ENCODE measurements at regions not wholly inside any gene's neighbourhood (a gene's known extent, or its start where the extent isn't known, plus 50 kb on each side); places are given as distances from the start of the nearest gene placed in this dataset.

DNA sequence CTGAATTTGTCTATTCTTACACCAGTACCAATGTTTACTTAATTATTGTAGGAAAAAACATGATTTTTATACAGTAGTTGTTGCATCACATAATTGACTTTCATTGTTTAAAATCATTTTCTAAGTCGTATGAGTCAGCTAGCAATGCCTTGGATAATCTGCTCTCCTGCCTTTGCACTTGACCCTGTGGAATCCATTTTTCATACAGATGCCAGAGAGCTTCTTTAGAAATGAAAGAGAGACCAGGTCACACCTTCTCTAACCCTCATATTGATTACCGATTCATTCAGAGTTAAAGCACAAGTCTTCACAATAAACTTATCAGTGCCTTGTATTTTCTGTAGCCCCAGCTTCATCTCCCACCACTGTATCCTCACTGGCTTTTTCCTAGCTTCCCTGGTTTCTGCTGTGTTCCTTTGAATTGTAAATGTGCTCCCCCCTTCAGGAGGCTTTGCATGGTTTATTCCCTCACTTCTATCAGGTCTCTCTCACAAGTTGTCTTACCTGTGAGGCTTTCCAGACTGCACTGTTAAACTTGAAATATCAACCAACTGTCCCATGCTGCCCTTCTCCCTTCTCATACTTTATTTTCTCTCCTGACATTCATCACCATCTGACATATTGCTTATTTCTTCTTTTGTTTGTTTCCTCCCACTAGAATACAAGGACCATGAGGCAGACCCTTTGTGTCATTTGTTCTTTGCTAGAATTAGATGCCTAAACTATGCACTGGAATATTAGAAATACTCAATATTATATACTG is 662.0 kb upstream of the GBE1 start:
- no peak overlapping the region for H3K9ac ChIP-seq (ENCODE audit: insufficient read length)
- no peak overlapping the region for H3K4me3 ChIP-seq
- no peak for DNase-seq (ENCODE audit: low read depth, low spot score)
- H3K9me3 ChIP-seq (ENCODE audit: low read depth, low read length): no peaks in the 10 kb centered on the region
- TF ChIP-seq FOXP2 (optimal IDR thresholded peaks at IDR 0.05; ENCODE audit: control extremely low read depth, extremely low read length, insufficient read depth) (no peak), EZH2 (IDR thresholded peaks at IDR 0.05) (no peak), POLR2AphosphoS5 (IDR thresholded peaks at IDR 0.05; ENCODE audit: borderline replicate concordance, low read depth, low read length) (no peak)
- no peaks in the 10 kb centered on the region for H3K36me3 ChIP-seq (ENCODE audit: insufficient read depth, low read length)
- no peak overlapping the region for H3K27ac ChIP-seq

DNA sequence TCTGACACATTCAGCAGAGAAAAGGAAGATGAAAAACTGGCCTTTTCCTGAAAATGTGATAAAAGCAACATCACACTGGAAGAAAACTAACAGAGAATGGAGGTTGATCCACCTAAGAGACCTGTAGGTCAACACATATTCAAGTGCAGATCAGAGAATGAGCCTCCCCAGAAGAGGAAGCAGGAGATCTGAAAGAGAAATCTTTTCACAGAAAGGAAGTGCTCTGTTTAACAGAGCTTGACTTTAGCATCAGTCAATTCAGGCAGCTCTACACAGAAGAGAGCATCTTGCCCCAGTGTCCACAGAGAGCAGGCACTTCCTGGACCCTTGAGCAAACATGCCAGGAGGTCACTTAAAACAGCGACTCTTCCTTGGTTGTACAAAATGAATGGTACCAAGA is 655.4 kb upstream of the GBE1 start:
- no peak overlapping the region for H3K27ac ChIP-seq
- no peak for DNase-seq (ENCODE audit: low read depth, low spot score)
- H3K36me3 ChIP-seq (ENCODE audit: insufficient read depth, low read length): no peaks in the 10 kb centered on the region
- H3K9ac ChIP-seq (ENCODE audit: insufficient read length): no peak overlapping the region
- H3K4me3 ChIP-seq: no peak overlapping the region
- TF ChIP-seq FOXP2 (optimal IDR thresholded peaks at IDR 0.05; ENCODE audit: control extremely low read depth, extremely low read length, insufficient read depth) (no peak), POLR2AphosphoS5 (IDR thresholded peaks at IDR 0.05; ENCODE audit: borderline replicate concordance, low read depth, low read length) (no peak), EZH2 (IDR thresholded peaks at IDR 0.05) (no peak)
- no peaks in the 10 kb centered on the region for H3K9me3 ChIP-seq (ENCODE audit: low read depth, low read length)

GRCh38 chr3:82416349-82416748 is 654.9 kb upstream of the GBE1 start:
- no peak overlapping the region for H3K27ac ChIP-seq
- H3K36me3 ChIP-seq (ENCODE audit: insufficient read depth, low read length): no peaks in the 10 kb centered on the region
- DNase-seq (ENCODE audit: low read depth, low spot score): no peak
- H3K4me3 ChIP-seq: no peak overlapping the region
- H3K9me3 ChIP-seq (ENCODE audit: low read depth, low read length): no peaks in the 10 kb centered on the region
- no peak overlapping the region for H3K9ac ChIP-seq (ENCODE audit: insufficient read length)
- TF ChIP-seq POLR2AphosphoS5 (IDR thresholded peaks at IDR 0.05; ENCODE audit: borderline replicate concordance, low read depth, low read length) (no peak), EZH2 (IDR thresholded peaks at IDR 0.05) (no peak), FOXP2 (optimal IDR thresholded peaks at IDR 0.05; ENCODE audit: control extremely low read depth, extremely low read length, insufficient read depth) (no peak)

DNA sequence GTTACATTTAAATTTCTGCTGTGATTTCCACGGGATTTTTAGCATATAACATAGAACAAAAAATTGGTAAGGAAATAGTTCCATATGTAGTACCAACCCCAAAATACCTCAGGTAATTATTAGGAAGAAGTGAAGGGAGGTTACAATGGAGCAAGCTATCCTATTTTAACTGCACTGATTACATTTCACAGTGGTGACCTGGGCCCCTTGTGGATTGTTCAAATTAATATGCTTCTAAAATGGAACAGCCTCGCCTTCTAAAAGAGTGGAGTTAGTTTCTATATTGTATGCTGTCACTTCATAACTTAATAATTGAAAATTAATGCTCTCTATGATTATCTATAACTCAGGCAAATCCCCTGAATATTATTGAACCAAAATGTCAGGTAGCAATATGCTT is 651.7 kb upstream of the GBE1 start:
- no peak overlapping the region for H3K4me3 ChIP-seq
- TF ChIP-seq POLR2AphosphoS5 (IDR thresholded peaks at IDR 0.05; ENCODE audit: borderline replicate concordance, low read depth, low read length) (no peak), EZH2 (IDR thresholded peaks at IDR 0.05) (no peak), FOXP2 (optimal IDR thresholded peaks at IDR 0.05; ENCODE audit: control extremely low read depth, extremely low read length, insufficient read depth) (no peak)
- no peak overlapping the region for H3K27ac ChIP-seq
- no peaks in the 10 kb centered on the region for H3K9me3 ChIP-seq (ENCODE audit: low read depth, low read length)
- no peak for DNase-seq (ENCODE audit: low read depth, low spot score)
- H3K36me3 ChIP-seq (ENCODE audit: insufficient read depth, low read length): no peaks in the 10 kb centered on the region
- no peak overlapping the region for H3K9ac ChIP-seq (ENCODE audit: insufficient read length)

DNA sequence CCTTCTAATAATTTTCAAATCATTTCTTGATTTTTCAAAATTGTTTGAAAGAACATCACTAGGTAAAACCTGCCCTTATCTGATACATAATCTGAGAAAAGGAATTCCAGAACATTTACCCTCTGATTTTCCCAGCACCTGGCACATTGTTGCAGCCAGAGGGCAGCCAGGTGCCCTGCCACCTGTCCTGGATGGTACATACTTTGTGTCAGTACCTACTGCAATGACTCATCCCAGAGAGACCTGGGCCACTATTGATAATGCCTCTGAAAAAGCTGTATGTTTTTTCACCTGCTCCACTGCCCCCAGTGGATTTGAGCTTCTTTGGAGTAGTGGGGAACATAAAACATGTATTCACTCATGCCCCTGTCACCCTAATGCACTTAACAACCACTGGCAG is 648.9 kb upstream of the GBE1 start:
- H3K4me3 ChIP-seq: no peak overlapping the region
- TF ChIP-seq EZH2 (IDR thresholded peaks at IDR 0.05) (no peak), POLR2AphosphoS5 (IDR thresholded peaks at IDR 0.05; ENCODE audit: borderline replicate concordance, low read depth, low read length) (no peak), FOXP2 (optimal IDR thresholded peaks at IDR 0.05; ENCODE audit: control extremely low read depth, extremely low read length, insufficient read depth) (no peak)
- H3K27ac ChIP-seq: no peak overlapping the region
- H3K9ac ChIP-seq (ENCODE audit: insufficient read length): no peak overlapping the region
- no peaks in the 10 kb centered on the region for H3K9me3 ChIP-seq (ENCODE audit: low read depth, low read length)
- no peak for DNase-seq (ENCODE audit: low read depth, low spot score)
- no peaks in the 10 kb centered on the region for H3K36me3 ChIP-seq (ENCODE audit: insufficient read depth, low read length)

DNA sequence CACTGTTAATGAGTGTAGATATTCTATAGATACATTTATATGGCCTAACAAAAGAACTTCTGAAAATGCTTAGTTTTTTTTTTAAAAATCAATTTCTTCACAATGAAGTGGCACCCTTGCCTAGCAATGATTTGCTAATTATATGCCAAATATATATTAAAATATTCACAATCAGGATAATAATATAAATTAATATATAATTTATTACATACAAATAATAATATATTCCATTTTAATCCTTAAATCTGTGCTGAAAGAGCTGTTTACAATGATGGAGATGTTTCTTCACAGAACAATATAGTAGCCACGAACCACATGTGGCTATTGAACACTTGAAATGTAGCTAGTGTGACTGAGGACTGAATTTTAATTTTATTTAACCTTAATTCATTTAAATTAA is 648.4 kb upstream of the GBE1 start:
- no peaks in the 10 kb centered on the region for H3K9me3 ChIP-seq (ENCODE audit: low read depth, low read length)
- no peak for DNase-seq (ENCODE audit: low read depth, low spot score)
- H3K9ac ChIP-seq (ENCODE audit: insufficient read length): no peak overlapping the region
- H3K36me3 ChIP-seq (ENCODE audit: insufficient read depth, low read length): no peaks in the 10 kb centered on the region
- H3K4me3 ChIP-seq: no peak overlapping the region
- TF ChIP-seq FOXP2 (optimal IDR thresholded peaks at IDR 0.05; ENCODE audit: control extremely low read depth, extremely low read length, insufficient read depth) (no peak), EZH2 (IDR thresholded peaks at IDR 0.05) (no peak), POLR2AphosphoS5 (IDR thresholded peaks at IDR 0.05; ENCODE audit: borderline replicate concordance, low read depth, low read length) (no peak)
- no peak overlapping the region for H3K27ac ChIP-seq

GRCh38 chr3:82392203-82392775 is 630.8 kb upstream of the GBE1 start:
- Histone ChIP-seq H3K4me3 (no peak overlapping the region), H3K36me3 (ENCODE audit: insufficient read depth, low read length) (no peaks in the 10 kb centered on the region), H3K9ac (ENCODE audit: insufficient read length) (no peak overlapping the region), H3K9me3 (ENCODE audit: low read depth, low read length) (no peaks in the 10 kb centered on the region), H3K27ac (no peak overlapping the region)
- TF ChIP-seq EZH2 (IDR thresholded peaks at IDR 0.05) (no peak), FOXP2 (optimal IDR thresholded peaks at IDR 0.05; ENCODE audit: control extremely low read depth, extremely low read length, insufficient read depth) (no peak), POLR2AphosphoS5 (IDR thresholded peaks at IDR 0.05; ENCODE audit: borderline replicate concordance, low read depth, low read length) (no peak)
- DNase-seq (ENCODE audit: low read depth, low spot score): no peak

- TF ChIP-seq FOXP2 (optimal IDR thresholded peaks at IDR 0.05; ENCODE audit: control extremely low read depth, extremely low read length, insufficient read depth): no peak
- no peak for TF ChIP-seq POLR2AphosphoS5 (IDR thresholded peaks at IDR 0.05; ENCODE audit: borderline replicate concordance, low read depth, low read length)
- TF ChIP-seq EZH2 (IDR thresholded peaks at IDR 0.05): no peak
- Histone ChIP-seq H3K9ac (ENCODE audit: insufficient read length) (no peak overlapping the region), H3K27ac (no peak overlapping the region), H3K9me3 (ENCODE audit: low read depth, low read length) (no peaks in the 10 kb centered on the region), H3K36me3 (ENCODE audit: insufficient read depth, low read length) (no peaks in the 10 kb centered on the region), H3K4me3 (no peak overlapping the region)
- no peak for DNase-seq (ENCODE audit: low read depth, low spot score)
Measured at GRCh38 chr3:82390868-82391267, 629.4 kb upstream of the GBE1 start.

Measured in SK-N-MC (cell line).